GM21360 (cell line): ENCODE measurements at regions not wholly inside any gene's neighbourhood (a gene's known extent, or its start where the extent isn't known, plus 50 kb on each side); places are given as distances from the start of the nearest gene placed in this dataset.

Experiments used
- ATAC-seq: cut with Tn5 transposase; IDR thresholded peaks from one replicate; pipeline ENCODE4 v1.9.1; 2021; ENCODE audit warnings: mild to moderate bottlenecking, moderate library complexity; ENCODE audit not compliant: unreplicated experiment

DNA sequence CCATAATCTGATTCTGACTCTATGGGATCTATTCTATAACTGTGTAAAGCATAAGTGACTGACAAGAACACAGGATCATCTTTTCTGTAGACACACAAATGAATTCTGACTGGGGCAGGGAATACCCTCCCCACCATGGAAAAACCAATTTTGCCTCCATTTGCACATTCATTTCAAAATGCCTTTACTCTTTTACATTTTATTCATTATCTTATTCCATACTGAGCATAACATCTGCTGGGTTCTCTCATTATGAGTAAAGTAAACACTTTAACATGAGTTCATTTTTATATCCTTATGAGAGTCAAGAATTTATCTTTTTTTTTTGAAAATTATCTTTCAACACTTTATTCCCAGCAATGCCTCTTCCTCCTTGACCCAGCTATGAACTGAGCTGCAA lies 163.5 kb downstream of the RNF152 start:
- no peak for ATAC-seq

GRCh38 chr18:61727241-61728193 lies 165.3 kb downstream of the RNF152 start:
- no peak for ATAC-seq

DNA sequence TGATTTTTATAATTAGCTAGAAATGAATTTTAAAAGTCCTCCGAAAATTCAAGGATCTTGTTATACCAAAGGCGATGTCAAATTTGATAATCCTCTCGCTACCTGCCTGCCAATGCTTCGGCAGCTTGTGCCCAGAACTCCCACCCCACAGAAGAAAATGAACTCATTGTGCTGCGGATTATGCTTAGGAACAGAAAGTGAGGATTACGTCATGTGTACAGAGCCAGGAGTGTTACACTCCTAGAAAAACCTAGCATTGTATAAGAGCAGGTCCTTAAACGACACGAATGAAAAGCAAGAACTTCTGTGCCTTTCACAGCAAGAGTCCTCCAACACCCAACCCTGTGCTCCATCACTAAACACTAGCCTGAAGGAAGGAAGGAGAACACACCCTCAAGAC lies 168.3 kb downstream of the RNF152 start:
- ATAC-seq, result no peak

DNA sequence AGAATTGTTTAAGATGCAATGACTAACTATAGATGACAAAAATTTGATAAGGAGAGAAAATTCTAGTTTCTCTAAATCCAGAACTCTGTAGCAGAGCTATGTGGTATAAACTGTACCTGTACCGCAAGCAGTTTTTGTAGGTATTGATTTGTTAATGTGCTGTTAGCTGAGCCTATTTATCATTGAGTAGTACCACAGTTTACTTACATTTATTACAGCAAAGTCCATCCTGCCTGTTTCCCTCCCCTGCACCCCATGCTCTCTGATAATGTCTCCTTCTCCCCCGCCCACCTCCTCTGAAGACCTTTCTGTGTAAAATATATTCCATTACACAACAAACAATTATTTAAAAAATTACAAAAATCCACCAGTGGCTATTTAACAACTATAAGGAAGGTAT lies 170.6 kb downstream of the RNF152 start:
- no peak for ATAC-seq

DNA sequence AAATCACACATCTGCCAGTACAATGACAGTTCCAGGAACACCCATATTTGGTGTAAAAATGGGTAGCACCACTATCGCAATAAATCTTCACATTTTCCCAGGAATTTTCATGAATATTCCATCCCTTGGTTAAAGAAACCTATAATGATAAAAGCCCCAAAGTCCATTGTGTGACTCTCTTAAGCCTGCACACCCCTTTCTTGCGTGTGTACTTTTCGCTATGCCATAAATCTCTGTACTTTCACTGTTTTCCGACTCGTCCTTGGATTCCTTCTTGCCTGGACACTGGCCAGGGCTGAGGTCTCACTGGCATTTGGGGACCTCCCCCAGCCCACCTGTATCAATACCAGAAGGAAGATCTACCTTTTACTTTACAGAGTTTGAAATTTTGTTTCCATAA lies 172.3 kb downstream of the RNF152 start:
- ATAC-seq, result no peak

DNA sequence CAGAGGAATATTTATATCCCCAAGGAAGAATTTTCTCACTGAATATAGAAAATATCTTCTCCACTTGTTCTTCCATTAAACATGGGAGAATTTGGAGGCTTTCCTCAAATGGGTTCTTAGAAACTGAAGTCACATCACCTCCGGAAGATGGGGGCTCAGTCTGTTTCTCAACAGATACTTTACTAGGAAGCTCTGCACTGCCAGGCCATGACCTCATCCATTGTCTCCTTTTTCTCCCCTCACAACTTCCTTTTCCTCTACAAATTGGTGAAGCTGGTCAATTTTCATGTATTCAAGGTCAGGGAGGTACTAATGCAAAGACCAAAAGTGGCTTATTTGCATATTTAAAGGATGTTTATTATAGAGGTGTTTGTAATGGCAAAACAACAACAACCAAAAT lies 173.1 kb downstream of the RNF152 start:
- ATAC-seq, result no peak

DNA sequence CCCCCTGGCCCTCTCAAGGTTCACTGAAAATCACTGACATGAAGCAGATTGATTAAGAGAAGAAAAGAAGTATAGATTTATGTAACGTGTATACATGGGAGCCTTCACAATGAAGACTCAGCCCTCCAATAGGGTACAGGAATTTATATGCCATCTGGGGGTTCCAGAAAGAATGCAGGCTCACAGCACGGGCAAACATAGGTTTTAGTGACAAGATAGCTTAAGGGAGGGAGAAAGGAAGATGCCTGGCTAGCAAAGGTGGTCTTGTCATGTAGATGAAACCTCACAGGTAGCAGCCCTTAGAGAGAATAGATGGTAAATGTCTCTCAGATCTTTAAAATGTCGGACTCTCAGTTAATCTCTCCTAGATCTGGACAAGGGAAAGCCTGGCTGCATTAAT lies 173.9 kb downstream of the RNF152 start:
- no peak for ATAC-seq

- ATAC-seq, result no peak
Observed at GRCh38 chr18:61714421-61714820, 178.4 kb downstream of the RNF152 start.

DNA sequence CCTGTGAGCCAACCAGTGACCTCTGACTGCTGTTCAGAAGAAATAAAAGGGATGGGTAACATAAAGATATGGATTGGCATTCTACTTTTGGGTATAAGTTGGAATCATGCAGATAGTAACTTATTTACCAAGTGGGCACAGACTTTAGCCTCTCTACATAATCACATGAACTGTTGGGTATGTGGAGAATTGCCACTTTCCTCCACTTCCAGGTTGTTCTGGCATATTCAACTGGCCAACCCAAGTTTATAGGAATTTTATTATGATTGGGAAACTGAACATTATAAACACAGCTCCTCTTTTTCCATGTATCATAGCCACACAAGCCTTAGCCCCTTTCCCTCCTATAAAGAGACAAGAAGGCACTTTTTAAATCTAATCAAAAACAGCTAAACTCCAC lies 179.3 kb downstream of the RNF152 start:
- ATAC-seq, result no peak

DNA sequence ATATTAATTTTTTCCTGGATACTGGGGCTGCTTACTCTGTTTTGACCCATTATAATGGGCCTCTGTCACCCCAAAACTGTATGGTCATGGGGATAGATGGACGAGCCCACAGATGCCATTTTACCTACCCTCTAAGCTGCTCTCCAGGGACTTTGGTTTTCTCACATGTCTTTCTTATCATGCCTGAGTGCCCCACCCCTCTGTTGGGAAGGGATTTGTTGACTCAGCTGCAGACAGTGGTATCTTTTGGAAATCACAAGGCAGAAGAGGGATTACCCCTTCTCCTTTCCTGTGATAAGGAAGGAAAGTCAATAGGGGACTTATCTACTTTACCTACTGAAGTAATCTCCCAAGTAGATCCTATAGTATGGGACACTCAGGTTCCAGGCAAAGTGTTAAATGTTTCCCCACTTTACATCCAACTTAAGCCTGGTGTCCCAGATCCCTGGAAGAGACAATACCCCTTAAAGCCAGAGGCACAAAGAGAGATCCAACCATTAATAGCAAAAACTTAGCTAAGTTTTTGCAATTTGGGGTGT lies 182.7 kb downstream of the RNF152 start:
- ATAC-seq, result no peak

- ATAC-seq, result no peak
Observed at GRCh38 chr18:61706276-61706915, 186.4 kb downstream of the RNF152 start.

GRCh38 chr18:61703508-61703907 lies 189.3 kb downstream of the RNF152 start:
- no peak for ATAC-seq

DNA sequence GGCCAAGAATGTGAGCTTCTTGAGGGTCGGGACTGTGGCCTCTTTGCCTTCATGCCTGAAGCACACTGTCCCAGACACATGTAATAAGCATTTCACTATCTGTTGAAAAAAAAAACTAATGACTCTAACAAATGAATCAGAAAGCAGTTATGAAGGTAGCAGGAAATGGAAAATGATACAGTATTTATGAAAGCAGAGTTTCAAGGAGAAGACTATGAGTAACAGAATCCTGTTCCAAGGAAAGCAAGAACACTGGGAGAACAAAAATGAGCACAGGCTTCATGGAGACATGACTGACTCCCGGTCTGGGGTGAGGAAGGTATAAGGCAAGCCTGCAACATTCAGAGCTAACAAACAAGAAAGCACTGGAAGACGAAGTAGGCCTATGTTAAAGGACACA lies 190.8 kb downstream of the RNF152 start:
- no peak for ATAC-seq

DNA sequence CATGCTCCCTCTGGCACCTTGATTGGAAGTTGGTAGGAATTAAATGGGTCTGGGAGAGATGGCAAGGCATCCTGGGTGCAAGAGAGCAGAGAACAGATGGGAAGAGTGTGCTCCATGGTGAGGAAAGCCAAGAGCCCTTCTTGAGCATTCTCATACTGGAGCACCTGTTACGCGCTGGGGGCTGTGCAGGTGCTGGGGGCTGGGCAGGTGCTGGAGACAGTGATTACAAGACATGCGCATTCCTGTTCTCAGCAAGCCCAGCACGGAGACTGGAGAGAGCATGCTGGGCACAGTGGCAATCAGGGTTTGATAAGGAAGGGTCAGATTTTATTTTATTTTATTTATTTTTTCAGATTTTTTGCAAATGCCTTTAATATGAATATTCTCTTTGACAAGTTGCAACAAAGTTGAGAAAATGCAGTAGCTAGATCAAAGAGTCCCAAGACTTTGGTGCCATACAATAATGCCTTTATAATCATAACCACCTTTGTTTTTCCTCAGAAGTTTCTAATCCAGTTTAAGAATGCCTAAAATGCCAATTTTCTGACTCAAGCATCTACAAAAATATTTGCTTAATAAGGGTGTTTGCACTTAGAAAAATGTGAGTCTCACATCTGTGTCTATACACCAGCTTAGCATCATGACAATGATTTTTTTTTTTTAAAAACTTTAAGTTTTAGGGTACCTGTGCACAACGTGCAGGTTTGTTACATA lies 193.3 kb downstream of the RNF152 start:
- no peak for ATAC-seq

DNA sequence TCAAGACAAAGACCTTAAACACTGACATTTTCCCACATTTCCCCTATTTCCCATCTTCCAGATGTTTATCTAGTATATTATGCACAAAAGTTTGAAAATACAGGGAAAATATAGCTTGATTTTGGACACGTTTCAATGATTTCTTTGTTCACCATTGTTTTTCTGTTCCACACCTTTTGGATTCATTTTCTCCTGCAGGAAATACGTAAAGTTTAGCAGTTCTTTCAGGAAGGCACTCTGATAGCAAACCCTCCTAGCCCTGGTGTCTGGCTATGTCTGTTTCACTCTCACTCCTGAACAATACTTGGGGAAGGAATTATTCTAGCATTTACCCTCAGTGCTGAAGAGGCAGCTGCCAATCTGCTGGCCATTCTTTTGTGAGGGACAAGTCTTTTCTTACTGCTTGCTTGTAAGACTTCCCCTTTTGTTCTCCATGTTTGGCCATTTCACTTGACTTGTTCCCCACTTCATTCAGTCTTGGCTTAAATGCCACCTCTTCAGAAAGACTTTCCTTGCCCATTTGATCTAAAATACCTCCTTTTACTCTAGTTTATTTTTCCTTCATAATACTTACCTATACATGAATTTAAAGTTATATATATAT lies 195.4 kb downstream of the RNF152 start:
- ATAC-seq, result no peak

- ATAC-seq, result no peak
Observed at GRCh38 chr18:61694236-61694635, 198.6 kb downstream of the RNF152 start.

- no peak for ATAC-seq
Observed at GRCh38 chr18:61690418-61691138, 202.2 kb downstream of the RNF152 start.

GRCh38 chr18:61687317-61687716 lies 205.5 kb downstream of the RNF152 start:
- ATAC-seq, result no peak

- no peak for ATAC-seq
Observed at GRCh38 chr18:61683856-61684255, 209.0 kb downstream of the RNF152 start.

DNA sequence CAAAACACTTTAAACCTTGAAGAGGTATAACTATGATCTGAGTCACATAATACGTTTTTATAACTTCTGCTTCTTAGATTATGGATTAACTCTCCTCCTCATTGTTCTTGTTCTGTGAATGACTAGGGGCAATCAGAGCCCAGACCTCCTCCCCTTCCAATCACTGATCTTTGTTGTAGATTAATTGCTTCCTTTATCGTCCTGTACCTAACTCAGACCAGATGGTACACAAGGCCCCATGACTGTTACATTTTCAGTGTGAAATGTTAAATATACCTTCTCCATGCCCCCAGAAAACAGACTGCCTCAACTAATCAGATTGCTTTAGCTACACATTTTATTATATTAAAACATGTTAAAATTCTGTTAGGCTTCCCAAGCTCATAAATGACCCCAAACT lies 211.7 kb downstream of the RNF152 start:
- ATAC-seq, result no peak
